H1 (cell line): ENCODE measurements at regions not wholly inside any gene's neighbourhood (a gene's known extent, or its start where the extent isn't known, plus 50 kb on each side); places are given as distances from the start of the nearest gene placed in this dataset.

Experiments used
- CTCF ChIA-PET: fragments of 300-600 bp; sonication (Branson Sonifier 250); formaldehyde crosslinking; loops from one replicate; lab custom pipeline; 2021; ENCODE audit not compliant: partially characterized antibody; lab: Charles Lee
- POLR2A ChIA-PET: fragments of 300-600 bp; sonication (Branson Sonifier 250); formaldehyde crosslinking; loops from one replicate; lab custom pipeline; 2021; ENCODE audit warnings: inconsistent platforms; ENCODE audit not compliant: partially characterized antibody; lab: Charles Lee
- DNase-seq, 2 experiments: peaks; one replicate each; pipeline versions ENCODE4 v3.0.0 to v3.0.0-alpha.2; 2010 to 2022; ENCODE audit warnings: low spot score in 2 of 2, low read depth in 1 of 2, mixed read lengths in 1 of 2
- FAIRE-seq: peaks from 2 replicates; lab custom pipeline; 2011; peaks lifted over from hg19 to GRCh38; lab: Jason Lieb, UNC
- H2AFZ ChIP-seq: 2 replicates; pipeline ENCODE4 v1.8.1; 2012; ENCODE audit warnings: low read length, inconsistent platforms
- H2AK5ac ChIP-seq: 2 replicates; pipeline ENCODE4 v1.6.1; 2013; ENCODE audit warnings: low read depth, low read length
- H2BK120ac ChIP-seq: replicated peaks from 2 replicates; pipeline ENCODE3; 2013; ENCODE audit warnings: low read depth, low read length, inconsistent platforms
- H2BK12ac ChIP-seq: 2 replicates; pipeline ENCODE4 v1.6.1; 2013; ENCODE audit warnings: low read depth, low read length
- H2BK15ac ChIP-seq: 2 replicates; pipeline ENCODE4 v1.6.1; 2013; ENCODE audit warnings: low read length
- H2BK20ac ChIP-seq: 2 replicates; pipeline ENCODE4 v1.6.1; 2013; ENCODE audit warnings: low read length
- H2BK5ac ChIP-seq: 2 replicates; pipeline ENCODE4 v1.6.1; 2013; ENCODE audit warnings: low read depth, low read length
- H3K14ac ChIP-seq: 2 replicates; pipeline ENCODE4 v1.6.1; 2013; ENCODE audit warnings: inconsistent platforms; ENCODE audit not compliant: insufficient read length
- H3K18ac ChIP-seq: 2 replicates; pipeline ENCODE4 v1.6.1; 2013; ENCODE audit warnings: low read length; ENCODE audit errors: extremely low read depth
- H3K23ac ChIP-seq: 2 replicates; pipeline ENCODE4 v1.6.1; 2013; ENCODE audit warnings: inconsistent platforms; ENCODE audit not compliant: insufficient read length
- H3K23me2 ChIP-seq: 2 replicates; pipeline ENCODE4 v1.6.1; 2013; ENCODE audit warnings: low read depth, low read length
- H3K27ac ChIP-seq: 2 replicates; pipeline ENCODE4 v1.6.1; 2011; ENCODE audit warnings: low read depth, low read length, inconsistent platforms
- H3K27me3 ChIP-seq, 4 experiments: replicated peaks in 1 of 4; 1 replicate in 1 of 4; 2 replicates in 3 of 4; pipeline versions ENCODE4 v1.6.1 to v1.8.1; 2011 to 2013; ENCODE audit warnings: low read length in 3 of 4, mild to moderate bottlenecking in 3 of 4, inconsistent platforms in 2 of 4, mixed read lengths in 2 of 4, moderate library complexity in 1 of 4; ENCODE audit not compliant: control insufficient read depth in 3 of 4, insufficient read depth in 3 of 4; ENCODE audit errors: extremely low read depth in 1 of 4
- H3K36me3 ChIP-seq, 4 experiments: 2 replicates each; pipeline versions ENCODE4 v1.6.1 to v1.8.1; 2011 to 2013; ENCODE audit warnings: mild to moderate bottlenecking in 4 of 4, low read length in 3 of 4, moderate library complexity in 2 of 4, control low read depth in 1 of 4, inconsistent platforms in 1 of 4; ENCODE audit not compliant: insufficient read depth in 4 of 4, control insufficient read depth in 2 of 4
- H3K4ac ChIP-seq: replicated peaks from 2 replicates; pipeline ENCODE3; 2013; ENCODE audit warnings: low read length, low read depth, mixed read lengths, inconsistent platforms; ENCODE audit not compliant: insufficient read length
- H3K4me1 ChIP-seq, 4 experiments: replicated peaks in 1 of 4; 1 replicate in 1 of 4; 2 replicates in 3 of 4; pipeline versions ENCODE4 v1.6.1 to v1.8.1; 2011 to 2013; ENCODE audit warnings: low read length in 3 of 4, inconsistent platforms in 2 of 4, mixed read lengths in 1 of 4; ENCODE audit not compliant: insufficient read depth in 4 of 4, control insufficient read depth in 3 of 4
- H3K4me2 ChIP-seq, 2 experiments: 2 replicates each; pipeline versions ENCODE4 v1.6.1 to v1.8.1; 2011 to 2013; ENCODE audit warnings: low read depth in 2 of 2, low read length in 2 of 2, control low read depth in 1 of 2, inconsistent platforms in 1 of 2, mild to moderate bottlenecking in 1 of 2; ENCODE audit not compliant: insufficient read depth in 1 of 2
- H3K4me3 ChIP-seq, 4 experiments: fragments of 200-600, 300-600 bp in 1 of 4; sonication (generic), shearing (Covaris generic), sonication (Bioruptor Twin) in 1 of 4; 2 replicates each; pipeline versions ENCODE4 v1.5.1 to v1.8.1; 2011 to 2016; ENCODE audit warnings: low read length in 4 of 4, low read depth in 3 of 4, control low read depth in 2 of 4, inconsistent platforms in 2 of 4, mild to moderate bottlenecking in 2 of 4, mixed read lengths in 1 of 4, moderate library complexity in 1 of 4; ENCODE audit not compliant: insufficient read depth in 2 of 4; ENCODE audit errors: extremely low read depth in 1 of 4
- H3K56ac ChIP-seq: replicated peaks from 2 replicates; pipeline ENCODE3; 2013; ENCODE audit warnings: low read depth, mild to moderate bottlenecking, mixed read lengths, low read length, inconsistent platforms; ENCODE audit not compliant: insufficient read length
- H3K79me1 ChIP-seq: 2 replicates; pipeline ENCODE4 v1.6.1; 2013; ENCODE audit warnings: low read depth, low read length, control low read depth
- H3K79me2 ChIP-seq, 2 experiments: 2 replicates each; pipeline versions ENCODE4 v1.6.1 to v1.8.1; 2012 to 2013; ENCODE audit warnings: low read length in 2 of 2, mild to moderate bottlenecking in 2 of 2, inconsistent platforms in 1 of 2; ENCODE audit not compliant: insufficient read depth in 2 of 2, control insufficient read depth in 1 of 2
- H3K9ac ChIP-seq, 4 experiments: replicated peaks in 1 of 4; 1 replicate in 1 of 4; 2 replicates in 3 of 4; pipeline versions ENCODE4 v1.6.1 to v1.8.1; 2011 to 2013; ENCODE audit warnings: low read depth in 3 of 4, low read length in 3 of 4, control low read depth in 2 of 4, mild to moderate bottlenecking in 2 of 4, moderate library complexity in 2 of 4, inconsistent platforms in 1 of 4; ENCODE audit errors: extremely low read depth in 1 of 4
- H3K9me3 ChIP-seq, 2 experiments: 2 replicates each; pipeline versions ENCODE4 v1.6.1 to v1.8.1; 2012 to 2013; ENCODE audit warnings: mild to moderate bottlenecking in 2 of 2, moderate library complexity in 2 of 2, control low read depth in 1 of 2, inconsistent platforms in 1 of 2, low read depth in 1 of 2, low read length in 1 of 2, mixed read lengths in 1 of 2; ENCODE audit not compliant: insufficient read depth in 2 of 2
- H4K20me1 ChIP-seq, 2 experiments: replicated peaks in 1 of 2; 2 replicates each; pipeline versions ENCODE3 to v1.8.1; 2011 to 2013; ENCODE audit warnings: inconsistent platforms in 2 of 2, low read length in 2 of 2, mild to moderate bottlenecking in 1 of 2; ENCODE audit not compliant: insufficient read depth in 2 of 2, control insufficient read depth in 1 of 2
- H4K5ac ChIP-seq: 2 replicates; pipeline ENCODE4 v1.6.1; 2013; ENCODE audit warnings: low read length, low read depth, mixed read lengths, inconsistent platforms; ENCODE audit not compliant: insufficient read length
- H4K8ac ChIP-seq: 2 replicates; pipeline ENCODE4 v1.8.0; 2013; ENCODE audit warnings: mild to moderate bottlenecking, moderate library complexity, low read length, inconsistent platforms; ENCODE audit not compliant: insufficient read depth; ENCODE audit errors: extremely low read depth
- H4K91ac ChIP-seq: replicated peaks from 2 replicates; pipeline ENCODE3; 2013; ENCODE audit warnings: low read length, mixed read lengths, inconsistent platforms; ENCODE audit not compliant: insufficient read length
- BRCA1 ChIP-seq: IDR thresholded peaks from 2 replicates; pipeline ENCODE4 v1.6.1; 2012; ENCODE audit warnings: low read depth, low read length, improper control_type of control experiment
- CREB1 ChIP-seq: IDR thresholded peaks from 2 replicates; pipeline ENCODE4 v1.6.1; 2012; ENCODE audit warnings: inconsistent platforms
- CTBP2 ChIP-seq: IDR thresholded peaks from 2 replicates; pipeline ENCODE4 v1.7.0; 2011; ENCODE audit warnings: borderline replicate concordance, mild to moderate bottlenecking, moderate library complexity, mixed read lengths, low read length; ENCODE audit not compliant: insufficient read depth, insufficient read length
- EGR1 ChIP-seq: IDR thresholded peaks from 2 replicates; pipeline ENCODE4 v1.6.1; 2011; ENCODE audit warnings: low read depth, low read length, borderline replicate concordance
- HDAC2 ChIP-seq, 2 experiments: fragments of 300-600 bp in 1 of 2; sonication (generic) in 1 of 2; IDR thresholded peaks; 2 replicates each; pipeline ENCODE4 v1.6.1; 2011 to 2012; ENCODE audit warnings: low read depth in 2 of 2, low read length in 2 of 2, mild to moderate bottlenecking in 2 of 2, moderate library complexity in 2 of 2, borderline replicate concordance in 1 of 2, inconsistent platforms in 1 of 2
- SIX5 ChIP-seq: IDR thresholded peaks from 2 replicates; pipeline ENCODE4 v1.6.1; 2011; ENCODE audit warnings: mild to moderate bottlenecking, low read depth, low read length
- SRF ChIP-seq: IDR thresholded peaks from 2 replicates; pipeline ENCODE4 v1.6.1; 2011; ENCODE audit warnings: mild to moderate bottlenecking, low read depth, low read length, moderate library complexity
- WGBS, 2 experiments: shearing (Covaris generic) in 1 of 2; methylation state at CpG; one replicate each; pipeline versions ENCODE4 v1.1.6 to v1.1.7; 2013 to 2015; ENCODE audit warnings: low lambda C conversion rate in 2 of 2, mixed read lengths in 2 of 2, inconsistent platforms in 1 of 2, low coverage in 1 of 2, missing lambda C conversion rate in 1 of 2; ENCODE audit not compliant: insufficient replicate concordance in 2 of 2, insufficient coverage in 1 of 2, insufficient read length in 1 of 2; ENCODE audit errors: extremely low coverage in 1 of 2, missing lambda C conversion rate in 1 of 2; 5-methylcytosine and 5-hydroxymethylcytosine counted together

- Histone ChIP-seq H4K91ac (no peak overlapping the region), H3K14ac (no peak overlapping the region), H3K23ac (no peak overlapping the region), H2AFZ (no peak overlapping the region), H3K9ac (no peak overlapping the region), H3K4me3 (no peak overlapping the region), H3K4me2 (no peak overlapping the region), H2BK120ac (no peak overlapping the region), H3K4me1 (no peaks in the 10 kb centered on the region), H3K79me2 (no peaks in the 10 kb centered on the region), H3K79me1 (no peaks in the 10 kb centered on the region), H2BK20ac (no peak overlapping the region), H4K20me1 (no peaks in the 10 kb centered on the region), H4K5ac (no peak overlapping the region), H2BK12ac (no peak overlapping the region), H4K8ac (no peak overlapping the region), H3K18ac (no peak overlapping the region), H3K4ac (no peak overlapping the region), H3K56ac (no peak overlapping the region), H2AK5ac (no peak overlapping the region), H2BK5ac (no peak overlapping the region), H3K27me3 (no peaks in the 10 kb centered on the region), H2BK15ac (no peak overlapping the region), H3K9me3 (no peaks in the 10 kb centered on the region), H3K36me3 (no peaks in the 10 kb centered on the region), H3K27ac (no peak overlapping the region), H3K23me2 (no peaks in the 10 kb centered on the region)
- POLR2A ChIA-PET: no interaction called here
- FAIRE-seq: no peak
- WGBS, 2 experiments: 92% methylated on average over 2 of the region's 2 CpGs; no CpG with 5 or more reads in 1 of the 2 experiments
- no peak for DNase-seq
- CTCF ChIA-PET: interaction anchor here (1.2 kb wide), 1 partner anchor 194 kb away, joined by 3 read pairs; no protein-coding TSS in a partner anchor
- TF ChIP-seq SRF: no peak
- TF ChIP-seq HDAC2 (IDR thresholded peaks at IDR 0.05; ENCODE audit: borderline replicate concordance in 1 of 2, low read depth in 2 of 2, low read length in 2 of 2): no peak
- no peak for TF ChIP-seq CTBP2
- no peak for TF ChIP-seq EGR1
- TF ChIP-seq SIX5: no peak
- no peak for TF ChIP-seq CREB1
- TF ChIP-seq BRCA1: no peak
Measured at GRCh38 chr5:26530305-26530704, 508.1 kb downstream of the CDH9 start.
